GM19328 (cell line): ENCODE measurements at regions not wholly inside any gene's neighbourhood (a gene's known extent, or its start where the extent isn't known, plus 50 kb on each side); places are given as distances from the start of the nearest gene placed in this dataset.

Experiments
- ATAC-seq: cut with Tn5 transposase; IDR thresholded peaks from one replicate; pipeline ENCODE4 v1.9.1; 2021; ENCODE audit warnings: mild to moderate bottlenecking, moderate library complexity; ENCODE audit not compliant: unreplicated experiment

DNA sequence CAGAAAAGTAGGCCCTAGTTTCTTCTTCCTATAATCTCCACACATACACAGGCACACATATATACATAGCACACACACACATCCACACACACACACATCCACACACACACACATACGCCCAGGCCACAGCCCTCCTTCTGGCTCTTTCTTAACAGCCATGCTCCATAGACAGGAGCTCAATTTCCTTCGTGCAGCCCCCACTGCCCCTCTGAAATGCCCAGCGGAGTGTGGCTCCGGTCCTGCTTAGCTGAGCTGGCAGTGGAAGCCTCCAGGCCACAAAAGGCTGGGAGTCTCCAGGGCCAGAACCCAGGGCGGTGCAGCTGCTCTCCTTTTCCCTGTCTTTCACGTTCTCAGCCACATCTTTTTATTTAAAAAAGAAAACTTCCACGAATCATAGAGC, 282.9 kb upstream of the IGFBP3 start:
- no peak for ATAC-seq

GRCh38 chr7:46202379-46202778, 281.3 kb upstream of the IGFBP3 start:
- no peak for ATAC-seq

GRCh38 chr7:46201961-46202360, 280.9 kb upstream of the IGFBP3 start:
- no peak for ATAC-seq

- ATAC-seq, result no peak
Observed at GRCh38 chr7:46198701-46199100, 277.6 kb upstream of the IGFBP3 start.

DNA sequence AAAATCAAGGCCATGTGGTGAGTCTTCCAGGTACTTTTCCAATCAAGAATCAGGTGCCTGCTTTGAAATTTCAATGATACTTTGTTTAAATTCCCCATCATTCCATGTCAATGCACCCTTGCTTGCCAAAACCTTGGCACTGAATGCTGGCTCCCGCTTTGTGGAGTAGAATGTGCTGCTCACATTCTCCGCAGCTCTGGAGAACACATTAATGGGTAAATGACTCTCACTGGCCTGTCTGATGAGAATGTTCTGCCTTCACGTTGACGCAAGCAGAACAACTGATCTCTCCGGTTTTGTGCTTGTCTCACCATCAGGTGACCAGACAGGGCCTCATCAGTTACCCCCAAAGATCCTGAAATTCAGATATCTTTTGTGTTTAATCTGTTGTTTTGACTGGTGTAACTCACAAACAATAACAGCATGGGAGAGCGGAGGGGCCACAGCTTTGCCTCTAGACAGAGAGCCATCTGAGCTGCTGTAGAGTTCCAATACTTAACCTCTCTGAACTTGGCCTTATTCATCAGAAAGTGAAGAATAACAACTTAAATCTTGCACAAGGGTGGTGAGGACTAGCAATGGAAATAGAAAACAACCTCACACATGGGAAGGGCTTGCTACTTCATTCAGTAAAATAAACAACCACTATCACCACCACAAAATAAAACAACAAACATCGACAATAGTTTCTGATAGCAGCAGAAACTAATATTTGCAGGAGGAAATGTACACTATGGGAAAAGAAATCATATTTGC, 276.9 kb upstream of the IGFBP3 start:
- no peak for ATAC-seq

DNA sequence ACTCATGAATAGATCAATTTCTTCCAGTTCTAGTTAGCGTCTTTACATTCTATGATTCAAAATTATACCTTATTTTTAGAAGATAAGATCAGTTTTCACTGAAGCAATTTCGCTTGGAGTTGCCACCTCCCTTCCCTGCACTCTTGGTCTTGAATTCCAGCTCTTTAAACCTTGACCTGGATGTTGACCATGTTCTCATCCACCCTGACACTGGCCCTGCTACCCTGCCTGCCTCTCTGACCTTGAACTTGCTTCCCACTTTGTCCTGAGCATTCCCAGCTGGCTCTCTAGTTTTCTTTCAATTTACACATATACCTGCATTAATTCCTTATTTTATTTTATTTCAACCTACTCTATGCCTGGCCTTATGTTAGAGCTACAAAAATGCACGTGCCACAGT, 274.9 kb upstream of the IGFBP3 start:
- ATAC-seq, result no peak

DNA sequence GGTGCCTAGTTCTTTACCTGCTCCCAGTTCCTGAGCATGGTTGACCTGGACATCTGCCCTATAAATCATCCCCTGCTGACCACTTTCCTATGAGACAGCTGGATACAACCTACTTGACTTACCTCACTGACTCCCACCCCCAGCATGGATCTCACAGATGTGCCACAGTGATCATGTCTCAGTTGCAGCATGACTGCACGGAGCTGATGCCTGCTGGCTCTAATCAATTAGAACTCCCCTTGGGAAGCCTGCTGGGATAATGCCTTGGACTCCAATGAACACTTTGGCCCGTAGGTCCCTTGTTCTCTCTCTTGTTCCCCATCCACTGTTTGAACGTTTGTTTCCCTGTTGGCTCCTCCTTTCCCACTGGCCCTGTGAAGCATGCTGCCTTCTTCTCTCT, 271.2 kb upstream of the IGFBP3 start:
- ATAC-seq, result no peak

DNA sequence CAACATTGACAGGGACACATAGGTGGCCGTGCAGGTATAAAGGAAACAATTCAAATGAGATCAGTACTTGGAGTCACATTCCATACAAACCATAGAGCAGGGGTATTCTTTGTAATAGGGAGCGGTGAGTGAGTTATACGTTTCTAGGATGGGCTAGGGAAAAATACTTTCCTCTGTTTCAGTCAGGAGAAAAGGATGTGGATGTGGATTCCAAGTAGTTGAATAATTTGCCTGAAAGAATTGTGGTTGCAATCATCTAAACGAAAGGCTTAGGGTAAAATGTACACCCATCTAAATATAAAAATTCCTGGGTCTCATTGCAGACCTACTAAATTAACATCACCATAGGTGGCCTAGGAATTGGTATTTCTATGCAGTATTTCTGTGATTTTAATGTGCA, 270.7 kb upstream of the IGFBP3 start:
- ATAC-seq, result no peak

DNA sequence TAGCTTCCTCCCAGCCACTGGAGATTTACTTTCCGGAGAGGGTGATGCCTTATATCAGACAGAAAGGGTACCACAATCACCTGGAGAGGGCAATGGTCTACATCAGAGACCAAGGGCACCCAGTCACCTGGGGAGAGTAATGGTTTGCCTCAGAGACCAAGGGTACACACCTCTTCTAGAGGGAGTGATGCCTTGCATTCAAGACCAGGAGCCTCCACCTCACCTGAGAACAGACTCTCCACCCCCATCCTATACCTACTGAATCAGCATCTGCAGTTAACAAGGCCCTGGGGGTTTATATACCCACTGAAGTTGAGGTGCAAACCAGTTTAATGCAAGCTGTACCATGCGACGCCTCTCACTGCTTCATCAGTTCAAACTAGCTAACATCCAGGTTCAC, 270.2 kb upstream of the IGFBP3 start:
- ATAC-seq, result no peak

DNA sequence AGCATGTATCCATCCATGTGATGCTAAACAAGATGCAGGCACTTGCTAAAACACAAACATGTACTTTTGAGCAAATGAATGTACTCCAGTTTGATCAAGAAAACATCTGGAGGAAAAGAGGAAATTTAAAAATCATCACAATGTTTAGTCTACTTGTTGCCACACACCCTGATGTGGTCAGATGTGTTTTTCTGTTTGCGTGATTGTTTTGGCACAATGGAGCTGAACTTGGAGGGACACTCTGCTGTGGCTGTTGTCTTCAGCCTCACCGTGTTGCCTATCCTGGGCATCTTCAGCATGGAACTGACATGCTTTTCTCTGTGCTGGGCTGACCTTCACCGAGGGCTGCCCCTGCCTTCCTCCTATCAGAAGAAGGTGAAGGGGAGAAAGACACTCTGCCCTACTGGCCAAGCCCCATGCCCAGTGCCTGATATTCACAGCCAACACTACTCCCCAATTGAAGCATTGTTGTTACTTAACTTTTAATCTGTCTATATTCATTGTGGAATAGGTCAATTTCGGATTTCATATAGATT, 268.3 kb upstream of the IGFBP3 start:
- ATAC-seq, result no peak

DNA sequence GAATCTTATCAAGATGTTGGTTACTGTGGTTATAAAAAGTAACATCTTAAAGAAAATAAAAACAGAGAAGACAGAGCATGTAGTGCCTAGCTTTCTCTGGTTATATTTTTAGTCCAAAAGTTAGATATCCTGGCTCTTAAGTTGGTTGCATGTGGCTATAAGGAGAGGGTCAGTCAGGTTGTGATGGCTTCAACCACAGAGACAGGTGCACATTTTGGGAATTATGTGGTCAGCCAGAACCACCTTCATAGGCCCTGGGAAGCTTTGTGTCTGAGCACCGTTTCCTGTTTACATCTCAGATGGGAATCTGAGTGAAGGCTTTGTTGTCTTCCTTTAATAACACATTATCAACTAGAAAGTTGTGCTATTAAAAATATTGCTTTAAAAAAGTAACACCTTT, 265.1 kb upstream of the IGFBP3 start:
- ATAC-seq, result no peak

GRCh38 chr7:46179061-46179610, 258.1 kb upstream of the IGFBP3 start:
- no peak for ATAC-seq

DNA sequence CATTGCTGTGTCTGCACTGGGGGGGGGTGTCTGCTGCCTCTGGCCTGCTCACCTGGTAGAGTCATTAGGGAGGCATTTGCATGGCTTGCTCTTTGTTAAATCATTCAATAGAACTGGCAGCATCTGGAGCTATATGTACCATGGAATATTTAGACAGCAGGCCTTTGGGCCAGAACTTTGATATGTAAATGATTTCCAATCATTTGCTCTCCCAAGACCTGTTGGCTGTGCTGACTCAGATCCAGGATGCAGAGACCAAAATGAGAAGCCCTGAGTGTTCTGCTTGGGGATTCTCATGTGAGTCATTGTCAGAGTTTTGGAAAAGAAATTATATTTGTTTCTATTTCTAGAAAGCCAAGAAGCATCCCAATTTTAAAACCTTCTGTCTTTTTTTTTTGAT, 257.6 kb upstream of the IGFBP3 start:
- no peak for ATAC-seq

GRCh38 chr7:46177821-46178220, 256.7 kb upstream of the IGFBP3 start:
- ATAC-seq, result no peak

- no peak for ATAC-seq
Observed at GRCh38 chr7:46175221-46175620, 254.1 kb upstream of the IGFBP3 start.

GRCh38 chr7:46174196-46174580, 253.1 kb upstream of the IGFBP3 start:
- ATAC-seq, result no peak

GRCh38 chr7:46173476-46174195, 252.6 kb upstream of the IGFBP3 start:
- no peak for ATAC-seq

- no peak for ATAC-seq
Observed at GRCh38 chr7:46170792-46171191, 249.7 kb upstream of the IGFBP3 start.

- ATAC-seq, result no peak
Observed at GRCh38 chr7:46170021-46170420, 248.9 kb upstream of the IGFBP3 start.

DNA sequence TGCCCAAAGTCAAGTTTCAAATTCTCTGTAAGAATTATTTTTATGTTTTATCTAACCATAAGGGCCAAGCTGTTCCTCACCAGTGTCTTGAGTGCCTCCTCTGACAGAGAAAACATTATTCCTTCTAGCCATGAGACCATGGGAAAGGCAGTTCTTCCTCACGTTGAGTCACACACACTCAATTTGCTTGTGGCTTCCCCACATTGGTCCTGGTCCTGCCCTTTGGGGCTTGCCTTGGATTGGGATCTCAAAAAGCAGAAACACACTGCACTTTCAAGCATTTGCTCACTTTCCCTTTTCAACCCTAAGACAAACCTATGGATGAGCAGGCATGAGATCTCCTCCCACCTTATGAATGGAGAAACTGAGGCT, 248.3 kb upstream of the IGFBP3 start:
- ATAC-seq, result no peak

GRCh38 chr7:46168671-46169383, 247.8 kb upstream of the IGFBP3 start:
- ATAC-seq, result no peak
